RWPE1 (cell line): ENCODE measurements at regions not wholly inside any gene's neighbourhood (a gene's known extent, or its start where the extent isn't known, plus 50 kb on each side); places are given as distances from the start of the nearest gene placed in this dataset.

Source experiments
- CTCF ChIA-PET: fragments of 350-600 bp; sonication (Branson Sonifier 250); formaldehyde crosslinking; extraction: SDS; loops from one replicate; lab custom pipeline; 2021; lab: Yijun Ruan, JAX
- POLR2A ChIA-PET: fragments of 400-600 bp; formaldehyde crosslinking; extraction: SDS; loops from one replicate; lab custom pipeline; 2020; ENCODE audit warnings: antibody characterized with exemption; ENCODE audit not compliant: low non-redundant PET; lab: Yijun Ruan, JAX
- DNase-seq: peaks from one replicate; pipeline ENCODE4 v3.0.0; 2012; ENCODE audit warnings: low spot score
- H3K27ac ChIP-seq: fragments of 450-650 bp; 2 replicates; pipeline ENCODE4 v1.5.1; 2017
- TF ChIP-seq, protein P1 (sequence below): fragments of 450-650 bp; conservative IDR thresholded peaks from 2 replicates; pipeline ENCODE4 v1.5.1; 2017; ENCODE audit warnings: low read depth, mild to moderate bottlenecking

DNA sequence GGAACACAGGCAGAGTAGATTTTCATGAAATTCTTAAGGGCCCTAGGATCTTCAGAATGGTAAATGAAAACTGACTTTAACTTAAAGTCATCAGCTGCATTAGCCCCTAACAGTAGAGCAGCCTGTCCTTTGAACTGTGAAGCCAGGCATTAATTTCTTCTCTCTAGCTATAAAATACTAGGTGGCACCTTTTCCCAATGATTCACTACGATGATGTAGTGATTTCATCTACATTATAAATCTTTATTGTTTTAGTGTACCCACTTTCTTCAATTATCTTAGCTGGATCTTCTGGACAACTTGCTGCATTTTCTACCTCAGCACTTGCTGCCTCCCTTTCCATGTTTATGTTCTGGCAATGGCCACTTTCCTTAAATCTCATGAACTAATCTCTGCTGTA lies 290.5 kb downstream of the NOL4 start:
- TF ChIP-seq, protein P1, sequence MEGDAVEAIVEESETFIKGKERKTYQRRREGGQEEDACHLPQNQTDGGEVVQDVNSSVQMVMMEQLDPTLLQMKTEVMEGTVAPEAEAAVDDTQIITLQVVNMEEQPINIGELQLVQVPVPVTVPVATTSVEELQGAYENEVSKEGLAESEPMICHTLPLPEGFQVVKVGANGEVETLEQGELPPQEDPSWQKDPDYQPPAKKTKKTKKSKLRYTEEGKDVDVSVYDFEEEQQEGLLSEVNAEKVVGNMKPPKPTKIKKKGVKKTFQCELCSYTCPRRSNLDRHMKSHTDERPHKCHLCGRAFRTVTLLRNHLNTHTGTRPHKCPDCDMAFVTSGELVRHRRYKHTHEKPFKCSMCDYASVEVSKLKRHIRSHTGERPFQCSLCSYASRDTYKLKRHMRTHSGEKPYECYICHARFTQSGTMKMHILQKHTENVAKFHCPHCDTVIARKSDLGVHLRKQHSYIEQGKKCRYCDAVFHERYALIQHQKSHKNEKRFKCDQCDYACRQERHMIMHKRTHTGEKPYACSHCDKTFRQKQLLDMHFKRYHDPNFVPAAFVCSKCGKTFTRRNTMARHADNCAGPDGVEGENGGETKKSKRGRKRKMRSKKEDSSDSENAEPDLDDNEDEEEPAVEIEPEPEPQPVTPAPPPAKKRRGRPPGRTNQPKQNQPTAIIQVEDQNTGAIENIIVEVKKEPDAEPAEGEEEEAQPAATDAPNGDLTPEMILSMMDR: no peak
- no peak overlapping the region for H3K27ac ChIP-seq
- DNase-seq: no peak
- CTCF ChIA-PET: no interaction called here
- POLR2A ChIA-PET: no interaction called here

DNA sequence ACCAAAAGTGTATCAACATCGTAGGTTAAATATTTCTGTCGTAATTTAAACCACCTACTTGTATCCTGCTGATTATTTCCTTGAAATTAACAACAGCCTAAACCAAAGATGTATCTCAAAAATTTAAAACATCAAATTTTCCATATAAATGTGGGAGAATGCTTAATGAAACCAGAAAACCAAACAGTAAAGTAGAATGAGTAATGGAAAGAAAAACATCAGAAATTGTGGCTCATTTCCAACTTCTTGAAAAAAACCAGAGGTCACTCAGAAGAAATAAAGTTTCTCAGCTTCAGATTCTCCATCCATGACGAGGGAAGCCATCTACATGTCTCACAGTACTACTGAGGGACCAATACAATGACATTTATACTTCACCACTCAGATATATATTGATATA lies 296.5 kb downstream of the NOL4 start:
- DNase-seq: no peak
- POLR2A ChIA-PET: no interaction called here
- no peak overlapping the region for H3K27ac ChIP-seq
- CTCF ChIA-PET: no interaction called here
- TF ChIP-seq, protein P1: no peak

DNA sequence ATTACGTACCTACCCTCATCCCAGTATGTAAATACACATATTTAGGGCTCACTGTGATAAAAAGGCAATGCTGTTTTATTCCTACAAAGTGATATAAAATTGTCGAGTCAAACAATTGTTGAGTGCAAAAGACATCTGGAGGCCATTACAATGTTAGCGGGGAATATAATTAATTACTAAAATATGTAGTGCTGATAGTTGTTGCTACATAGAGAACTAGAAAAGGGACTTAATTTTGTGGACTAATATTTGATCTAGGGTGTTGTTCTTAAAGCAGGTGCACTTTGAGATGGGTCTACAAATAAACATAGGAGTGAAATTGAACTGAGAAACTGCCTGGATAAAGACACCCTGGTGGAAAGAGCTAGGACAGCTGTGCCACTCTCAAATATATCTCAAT lies 300.1 kb downstream of the NOL4 start:
- CTCF ChIA-PET: no interaction called here
- H3K27ac ChIP-seq: no peak overlapping the region
- TF ChIP-seq, protein P1: no peak
- no peak for DNase-seq
- POLR2A ChIA-PET: no interaction called here

DNA sequence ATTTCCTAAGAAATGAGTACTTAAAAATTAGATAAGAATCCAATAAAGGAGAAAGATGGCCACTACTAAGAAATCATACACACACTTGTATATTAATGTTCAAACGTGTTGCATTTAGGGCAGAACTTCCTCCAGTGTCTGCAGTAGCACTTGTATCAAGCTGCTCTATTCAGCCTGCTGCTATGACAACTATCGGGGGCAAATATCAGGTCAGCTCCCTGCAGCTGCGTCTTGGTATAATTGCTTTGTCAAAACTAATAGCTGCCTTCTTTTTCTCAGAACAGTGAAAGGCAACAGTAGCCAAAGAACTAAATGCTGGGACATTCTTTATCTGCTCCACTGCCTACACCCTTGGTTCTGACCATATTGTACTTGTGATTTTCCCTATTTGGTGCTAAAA lies 300.7 kb downstream of the NOL4 start:
- H3K27ac ChIP-seq: no peak overlapping the region
- POLR2A ChIA-PET: no interaction called here
- TF ChIP-seq, protein P1: no peak
- CTCF ChIA-PET: no interaction called here
- no peak for DNase-seq

DNA sequence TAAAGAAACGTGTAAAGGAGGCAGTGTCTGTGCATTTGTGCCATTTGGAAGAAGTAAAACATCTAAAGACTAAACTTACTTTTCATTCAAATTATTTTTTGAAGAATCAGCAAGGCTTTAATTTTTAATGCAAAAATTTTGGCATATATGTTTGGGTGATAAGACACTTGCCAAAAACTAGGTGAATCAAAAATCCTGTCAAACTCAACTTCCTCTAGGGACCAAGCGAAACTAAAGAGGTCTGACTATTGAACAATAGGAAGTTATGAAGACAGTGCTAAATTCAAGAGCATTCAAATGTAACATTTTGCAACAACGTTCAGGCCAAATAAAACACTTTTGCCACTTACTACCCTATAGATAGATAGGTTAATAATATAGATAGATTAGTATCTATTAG lies 306.1 kb downstream of the NOL4 start:
- no peak for DNase-seq
- TF ChIP-seq, protein P1: no peak
- CTCF ChIA-PET: no interaction called here
- no peak overlapping the region for H3K27ac ChIP-seq
- POLR2A ChIA-PET: no interaction called here

DNA sequence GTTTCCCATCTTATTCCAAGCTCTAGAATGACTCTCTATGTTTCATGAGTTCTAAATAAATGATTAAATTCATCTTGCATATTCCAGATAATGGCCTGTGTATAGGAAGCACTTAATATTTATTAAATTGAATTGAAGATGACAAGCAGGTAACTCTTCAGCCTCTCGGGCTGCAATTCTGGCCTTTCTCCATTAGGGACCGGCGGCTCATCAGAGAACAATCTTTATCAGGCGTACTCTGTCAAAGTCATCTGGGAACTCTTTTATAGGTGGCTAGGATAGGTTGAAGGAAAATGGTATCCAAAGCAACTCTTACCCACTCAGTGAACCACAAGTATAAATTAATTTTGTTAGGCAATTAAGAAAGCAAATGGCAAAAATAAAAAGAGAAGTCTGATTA lies 308.5 kb downstream of the NOL4 start:
- TF ChIP-seq, protein P1: no peak
- ChIA-PET POLR2A (no interaction called here), CTCF (no interaction called here)
- H3K27ac ChIP-seq: no peak overlapping the region
- no peak for DNase-seq

DNA sequence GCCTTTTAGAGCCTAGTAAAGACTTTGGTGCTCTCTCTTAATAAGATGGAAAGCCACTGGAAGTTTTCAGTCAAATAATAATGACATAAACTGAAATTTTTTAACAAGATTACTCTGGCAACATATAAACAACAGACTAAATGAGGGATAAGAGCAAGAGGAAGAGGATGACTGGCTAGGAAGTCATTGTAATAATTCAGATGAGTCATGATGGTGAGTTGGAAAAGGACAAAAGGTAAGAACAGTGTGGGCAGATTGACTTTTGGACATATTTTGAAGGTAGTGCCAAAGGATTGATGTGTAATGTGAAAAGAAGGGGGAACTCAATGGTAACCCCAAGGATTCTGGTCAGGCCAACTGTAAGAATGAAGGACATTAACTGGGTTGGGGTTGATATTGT lies 310.3 kb downstream of the NOL4 start:
- POLR2A ChIA-PET: no interaction called here

More for the DNA sequence above, 310.3 kb downstream of the NOL4 start:
- no peak overlapping the region for H3K27ac ChIP-seq
- CTCF ChIA-PET: no interaction called here
- DNase-seq: no peak
- TF ChIP-seq, protein P1: no peak
